GM23338 (cell line): ENCODE measurements at regions not wholly inside any gene's neighbourhood (a gene's known extent, or its start where the extent isn't known, plus 50 kb on each side); places are given as distances from the start of the nearest gene placed in this dataset.

Experiments used
- ATAC-seq: fragments of 200-7000 bp; cut with Tn5 transposase; 3 replicates; pipeline ENCODE4 v1.9.1; 2020
- DNase-seq: peaks from one replicate; pipeline ENCODE4 v3.0.0-alpha.2; 2015; ENCODE audit warnings: low spot score
- H2AFZ ChIP-seq: fragments of 200-600 bp; sonication (generic); 2 replicates; pipeline ENCODE4 v1.8.0; 2016; ENCODE audit warnings: antibody characterized with exemption, mild to moderate bottlenecking, moderate library complexity
- H3F3A ChIP-seq: fragments of 200-600 bp; sonication (generic); replicated peaks from 2 replicates; pipeline ENCODE4 v1.8.0; 2017; ENCODE audit warnings: antibody characterized with exemption, mixed run types, low read depth
- H3K27ac ChIP-seq: fragments of 200-600 bp; sonication (generic); 2 replicates; pipeline ENCODE4 v1.6.1; 2016; ENCODE audit warnings: low read depth
- H3K27me3 ChIP-seq: fragments of 200-600 bp; sonication (generic); 2 replicates; pipeline ENCODE4 v1.8.0; 2016; ENCODE audit warnings: mild to moderate bottlenecking, mixed run types, moderate library complexity; ENCODE audit not compliant: insufficient read depth
- H3K36me3 ChIP-seq: fragments of 200-600 bp; sonication (generic); 2 replicates; pipeline ENCODE4 v1.8.0; 2016; ENCODE audit warnings: mild to moderate bottlenecking; ENCODE audit not compliant: insufficient read depth
- H3K4me1 ChIP-seq: fragments of 200-600 bp; sonication (generic); 2 replicates; pipeline ENCODE4 v1.8.0; 2016; ENCODE audit warnings: mild to moderate bottlenecking, moderate library complexity; ENCODE audit not compliant: insufficient read depth
- H3K4me2 ChIP-seq: fragments of 200-600 bp; sonication (generic); 2 replicates; pipeline ENCODE4 v1.7.1; 2017; ENCODE audit warnings: mixed run types
- H3K4me3 ChIP-seq: fragments of 200-600 bp; sonication (generic); 2 replicates; pipeline ENCODE4 v1.6.1; 2016; ENCODE audit warnings: mixed run types
- H3K79me2 ChIP-seq: fragments of 200-600 bp; sonication (generic); replicated peaks from 2 replicates; pipeline ENCODE4 v1.8.0; 2017; ENCODE audit warnings: mild to moderate bottlenecking; ENCODE audit not compliant: insufficient read depth
- H3K9me2 ChIP-seq: fragments of 200-600 bp; sonication (generic); 2 replicates; pipeline ENCODE4 v1.8.0; 2017; ENCODE audit not compliant: insufficient read depth
- H4K20me1 ChIP-seq: fragments of 200-600 bp; sonication (generic); replicated peaks from 2 replicates; pipeline ENCODE4 v1.8.0; 2017; ENCODE audit warnings: mild to moderate bottlenecking; ENCODE audit not compliant: insufficient read depth
- H3K27ac Mint-ChIP-seq: 2 replicates; pipeline ENCODE4 v1.8.0; 2020; ENCODE audit warnings: inconsistent platforms, mild to moderate bottlenecking, moderate library complexity, mixed read lengths
- H3K27me3 Mint-ChIP-seq: 3 replicates; pipeline ENCODE4 v1.8.0; 2022; ENCODE audit warnings: low read depth, mild to moderate bottlenecking, moderate library complexity, mixed read lengths, inconsistent platforms; ENCODE audit not compliant: insufficient read depth, poor library complexity
- H3K36me3 Mint-ChIP-seq: 3 replicates; pipeline ENCODE4 v1.8.0; 2021; ENCODE audit warnings: low read depth, mild to moderate bottlenecking, inconsistent platforms, moderate library complexity, mixed read lengths
- H3K4me1 Mint-ChIP-seq: 3 replicates; pipeline ENCODE4 v1.8.0; 2020; ENCODE audit warnings: mild to moderate bottlenecking, inconsistent platforms, mixed read lengths
- H3K4me3 Mint-ChIP-seq: 3 replicates; pipeline ENCODE4 v1.8.0; 2021; ENCODE audit warnings: moderate library complexity, mild to moderate bottlenecking, inconsistent platforms, mixed read lengths
- H3K9me3 Mint-ChIP-seq: 3 replicates; pipeline ENCODE4 v1.8.0; 2020; ENCODE audit warnings: moderate library complexity, mild to moderate bottlenecking, inconsistent platforms, mixed read lengths
- CREB1 ChIP-seq: fragments of 250-450 bp; sonication (Bioruptor Pico); IDR thresholded peaks from 2 replicates; pipeline ENCODE4 v1.5.0; 2020; ENCODE audit warnings: low read depth, mild to moderate bottlenecking, moderate library complexity
- CTCF ChIP-seq, 2 experiments: fragments of 200-600 bp in 1 of 2; sonication (generic) in 1 of 2; conservative IDR thresholded peaks; 2 replicates each; pipeline versions ENCODE4 v1.5.1 to v1.6.1; 2016 to 2017; ENCODE audit warnings: antibody characterized with exemption in 2 of 2, low read depth in 2 of 2, mild to moderate bottlenecking in 2 of 2, moderate library complexity in 1 of 2
- EZH2 ChIP-seq: fragments of 200-600 bp; sonication (generic); IDR thresholded peaks from one replicate; pipeline ENCODE4 v1.8.0; 2017; ENCODE audit warnings: antibody characterized with exemption, mild to moderate bottlenecking, low read depth; ENCODE audit not compliant: unreplicated experiment
- EZH2phosphoT487 ChIP-seq: fragments of 200-600 bp; sonication (generic); IDR thresholded peaks from one replicate; pipeline ENCODE4 v1.8.1; 2018; ENCODE audit warnings: antibody characterized with exemption; ENCODE audit not compliant: unreplicated experiment
- JUNB ChIP-seq: IDR thresholded peaks from one replicate; pipeline ENCODE4 v1.6.1; 2016; ENCODE audit warnings: antibody characterized with exemption; ENCODE audit not compliant: unreplicated experiment
- NANOG ChIP-seq: IDR thresholded peaks from 2 replicates; pipeline ENCODE4 v1.6.1; 2016; ENCODE audit warnings: antibody characterized with exemption, borderline replicate concordance
- POLR2AphosphoS5 ChIP-seq: IDR thresholded peaks from 2 replicates; pipeline ENCODE4 v1.6.1; 2016; ENCODE audit warnings: antibody characterized with exemption, low read depth
- STAT1 ChIP-seq: IDR thresholded peaks from one replicate; pipeline ENCODE4 v1.6.1; 2016; ENCODE audit warnings: antibody characterized with exemption; ENCODE audit not compliant: unreplicated experiment
- ZNF114 ChIP-seq: fragments of 250-450 bp; sonication (Bioruptor Pico); IDR thresholded peaks from 2 replicates; pipeline ENCODE4 v1.5.0; 2020; ENCODE audit warnings: mild to moderate bottlenecking, moderate library complexity
- ZNF331 ChIP-seq: fragments of 250-450 bp; sonication (Bioruptor Pico); IDR thresholded peaks from 2 replicates; pipeline ENCODE4 v1.5.0; 2020; ENCODE audit warnings: low read depth, mild to moderate bottlenecking, moderate library complexity
- ZNF462 ChIP-seq: fragments of 250-450 bp; sonication (Bioruptor Pico); IDR thresholded peaks from 2 replicates; pipeline ENCODE4 v1.5.0; 2020; ENCODE audit warnings: mild to moderate bottlenecking, moderate library complexity
- TF ChIP-seq, protein P1 (sequence below): IDR thresholded peaks from 2 replicates; pipeline ENCODE4 v1.6.1; 2016; ENCODE audit warnings: antibody characterized with exemption
- TF ChIP-seq, protein P2 (sequence below): IDR thresholded peaks from one replicate; pipeline ENCODE4 v1.6.1; 2018; ENCODE audit warnings: antibody characterized with exemption; ENCODE audit not compliant: unreplicated experiment

- H2AFZ ChIP-seq, result no peak overlapping the region
- no peak overlapping the region for H3K4me3 ChIP-seq
- Mint-ChIP-seq H3K36me3 (no peaks in the 10 kb centered on the region; the same call in 2 of the 3 replicates), H3K9me3 (peaks cover 12% of the 10 kb centered on the region; the same call in 2 of the 3 replicates), H3K27me3 (peaks cover 3% of the 10 kb centered on the region), H3K4me1 (0 out of 3 replicates have a peak, but pooled peaks cover 4% of the 10 kb centered on the region), H3K4me3 (no peak overlapping the region), H3K27ac (no peak overlapping the region)
- no peaks in the 10 kb centered on the region for H3K27me3 ChIP-seq
- TF ChIP-seq CTCF (conservative IDR thresholded peaks at IDR 0.05; ENCODE audit: low read depth in 2 of 2) (no peak), ZNF331 (CRISPR knock-in tag) (no peak), EZH2phosphoT487 (no peak), STAT1 (no peak), EZH2 (no peak), NANOG (no peak), POLR2AphosphoS5 (no peak), ZNF462 (CRISPR knock-in tag) (no peak), ZNF114 (CRISPR knock-in tag) (no peak), CREB1 (CRISPR knock-in tag) (no peak), JUNB (no peak)
- TF ChIP-seq, protein P1, sequence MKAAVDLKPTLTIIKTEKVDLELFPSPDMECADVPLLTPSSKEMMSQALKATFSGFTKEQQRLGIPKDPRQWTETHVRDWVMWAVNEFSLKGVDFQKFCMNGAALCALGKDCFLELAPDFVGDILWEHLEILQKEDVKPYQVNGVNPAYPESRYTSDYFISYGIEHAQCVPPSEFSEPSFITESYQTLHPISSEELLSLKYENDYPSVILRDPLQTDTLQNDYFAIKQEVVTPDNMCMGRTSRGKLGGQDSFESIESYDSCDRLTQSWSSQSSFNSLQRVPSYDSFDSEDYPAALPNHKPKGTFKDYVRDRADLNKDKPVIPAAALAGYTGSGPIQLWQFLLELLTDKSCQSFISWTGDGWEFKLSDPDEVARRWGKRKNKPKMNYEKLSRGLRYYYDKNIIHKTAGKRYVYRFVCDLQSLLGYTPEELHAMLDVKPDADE, result no peak
- TF ChIP-seq, protein P2, sequence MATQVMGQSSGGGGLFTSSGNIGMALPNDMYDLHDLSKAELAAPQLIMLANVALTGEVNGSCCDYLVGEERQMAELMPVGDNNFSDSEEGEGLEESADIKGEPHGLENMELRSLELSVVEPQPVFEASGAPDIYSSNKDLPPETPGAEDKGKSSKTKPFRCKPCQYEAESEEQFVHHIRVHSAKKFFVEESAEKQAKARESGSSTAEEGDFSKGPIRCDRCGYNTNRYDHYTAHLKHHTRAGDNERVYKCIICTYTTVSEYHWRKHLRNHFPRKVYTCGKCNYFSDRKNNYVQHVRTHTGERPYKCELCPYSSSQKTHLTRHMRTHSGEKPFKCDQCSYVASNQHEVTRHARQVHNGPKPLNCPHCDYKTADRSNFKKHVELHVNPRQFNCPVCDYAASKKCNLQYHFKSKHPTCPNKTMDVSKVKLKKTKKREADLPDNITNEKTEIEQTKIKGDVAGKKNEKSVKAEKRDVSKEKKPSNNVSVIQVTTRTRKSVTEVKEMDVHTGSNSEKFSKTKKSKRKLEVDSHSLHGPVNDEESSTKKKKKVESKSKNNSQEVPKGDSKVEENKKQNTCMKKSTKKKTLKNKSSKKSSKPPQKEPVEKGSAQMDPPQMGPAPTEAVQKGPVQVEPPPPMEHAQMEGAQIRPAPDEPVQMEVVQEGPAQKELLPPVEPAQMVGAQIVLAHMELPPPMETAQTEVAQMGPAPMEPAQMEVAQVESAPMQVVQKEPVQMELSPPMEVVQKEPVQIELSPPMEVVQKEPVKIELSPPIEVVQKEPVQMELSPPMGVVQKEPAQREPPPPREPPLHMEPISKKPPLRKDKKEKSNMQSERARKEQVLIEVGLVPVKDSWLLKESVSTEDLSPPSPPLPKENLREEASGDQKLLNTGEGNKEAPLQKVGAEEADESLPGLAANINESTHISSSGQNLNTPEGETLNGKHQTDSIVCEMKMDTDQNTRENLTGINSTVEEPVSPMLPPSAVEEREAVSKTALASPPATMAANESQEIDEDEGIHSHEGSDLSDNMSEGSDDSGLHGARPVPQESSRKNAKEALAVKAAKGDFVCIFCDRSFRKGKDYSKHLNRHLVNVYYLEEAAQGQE, result no peak
- DNase-seq, result no peak
- no peaks in the 10 kb centered on the region for H3K79me2 ChIP-seq
- no peaks in the 10 kb centered on the region for H3K4me1 ChIP-seq
- no peaks in the 10 kb centered on the region for H3F3A ChIP-seq
- H3K9me2 ChIP-seq, result no peaks in the 10 kb centered on the region
- H3K36me3 ChIP-seq, result no peaks in the 10 kb centered on the region
- no peak for ATAC-seq
- no peaks in the 10 kb centered on the region for H4K20me1 ChIP-seq
- H3K27ac ChIP-seq, result no peak overlapping the region
- no peak overlapping the region for H3K4me2 ChIP-seq
Measured at GRCh38 chr16:63244631-63245030, 1208.4 kb upstream of the CDH8 start.
